HepG2 (cell line): ENCODE measurements at regions not wholly inside any gene's neighbourhood (a gene's known extent, or its start where the extent isn't known, plus 50 kb on each side); places are given as distances from the start of the nearest gene placed in this dataset.

ENCODE experiments used
- ATAC-seq: fragments of 200-7000 bp; cut with Tn5 transposase; 3 replicates; pipeline ENCODE4 v1.9.1; 2020; ENCODE audit warnings: mild to moderate bottlenecking, moderate library complexity
- BruUV-seq: library from RNA; stranded (reverse); fragments of 400-500 nt; replicated peaks from 2 replicates; lab custom pipeline; 2021; lab: Mats Ljungman, UMichigan
- CTCF ChIA-PET: fragments of 300-600 bp; formaldehyde crosslinking; extraction: SDS; loops from one replicate; lab custom pipeline; 2021; ENCODE audit warnings: low total read pairs, inconsistent platforms, low intra/inter-chr PET ratio; lab: Yijun Ruan, JAX
- POLR2A ChIA-PET: fragments of 350-600 bp; sonication (Branson Sonifier 250); formaldehyde crosslinking; loops from one replicate; lab custom pipeline; 2020; ENCODE audit warnings: antibody characterized with exemption, inconsistent platforms; lab: Yijun Ruan, JAX
- DNase-seq: peaks from one replicate; pipeline ENCODE4 v3.0.0-alpha.2; 2015; ENCODE audit warnings: low spot score
- FAIRE-seq: peaks from 3 replicates; lab custom pipeline; 2011; peaks lifted over from hg19 to GRCh38; lab: Jason Lieb, UNC
- H2AFZ ChIP-seq: one replicate; pipeline ENCODE4 v1.6.1; 2011; ENCODE audit warnings: low read length, inconsistent platforms
- H3K27ac ChIP-seq: fragments of 300-600 bp; 3 replicates; pipeline ENCODE4 v1.8.0; 2011; ENCODE audit warnings: mixed run types, mild to moderate bottlenecking, mixed read lengths, low read length, inconsistent platforms; ENCODE audit not compliant: insufficient read depth; ENCODE audit errors: extremely low read length
- H3K27me3 ChIP-seq, 2 experiments: fragments of 200-600 bp in 1 of 2; 2 replicates in 1 of 2; 3 replicates in 1 of 2; pipeline versions ENCODE4 v1.6.0 to v1.8.0; 2011; ENCODE audit warnings: low read length in 2 of 2, mild to moderate bottlenecking in 2 of 2, moderate library complexity in 2 of 2, inconsistent platforms in 1 of 2; ENCODE audit not compliant: insufficient read depth in 2 of 2, control insufficient read depth in 1 of 2
- H3K36me3 ChIP-seq, 2 experiments: fragments of 200-600 bp in 1 of 2; replicated peaks in 1 of 2; 2 replicates in 1 of 2; 3 replicates in 1 of 2; pipeline versions ENCODE4 v1.5.1 to v1.8.0; 2011; ENCODE audit warnings: low read length in 2 of 2, inconsistent platforms in 1 of 2; ENCODE audit not compliant: insufficient read depth in 2 of 2, control insufficient read depth in 1 of 2
- H3K4me1 ChIP-seq: 2 replicates; pipeline ENCODE4 v1.5.1; 2012; ENCODE audit warnings: low read length, inconsistent platforms; ENCODE audit not compliant: insufficient read depth
- H3K4me2 ChIP-seq: 2 replicates; pipeline ENCODE4 v1.6.0; 2011; ENCODE audit warnings: low read depth, low read length, inconsistent platforms
- H3K4me3 ChIP-seq, 3 experiments: fragments of 200-600 bp in 1 of 3; sonication (generic), shearing (Covaris generic) in 1 of 3; replicated peaks in 1 of 3; 2 replicates each; pipeline ENCODE4 v1.5.1; 2011 to 2016; ENCODE audit warnings: low read length in 3 of 3, inconsistent platforms in 2 of 3, low read depth in 2 of 3, mild to moderate bottlenecking in 2 of 3, control low read depth in 1 of 3, mixed read lengths in 1 of 3; ENCODE audit not compliant: insufficient read depth in 1 of 3
- H3K79me2 ChIP-seq: one replicate; pipeline ENCODE4 v1.6.1; 2011; ENCODE audit warnings: low read length, inconsistent platforms; ENCODE audit not compliant: insufficient read depth
- H3K9ac ChIP-seq: 2 replicates; pipeline ENCODE4 v1.6.0; 2011; ENCODE audit warnings: mild to moderate bottlenecking, low read depth, low read length, inconsistent platforms; ENCODE audit not compliant: insufficient read depth
- H3K9me3 ChIP-seq: 2 replicates; pipeline ENCODE4 v1.5.1; 2012; ENCODE audit warnings: mild to moderate bottlenecking, low read length
- H4K20me1 ChIP-seq: 2 replicates; pipeline ENCODE4 v1.6.0; 2011; ENCODE audit warnings: inconsistent platforms, mild to moderate bottlenecking, low read length, moderate library complexity; ENCODE audit not compliant: insufficient read depth
- CHCHD3 ChIP-seq: sonication (generic); formaldehyde crosslinking; IDR thresholded peaks from 2 replicates; pipeline ENCODE4 v1.8.0; 2022; ENCODE audit warnings: mild to moderate bottlenecking, missing genetic modification reagents, moderate library complexity
- CREB1 ChIP-seq, 2 experiments: fragments of 450-650 bp in 1 of 2; IDR thresholded peaks; 2 replicates each; pipeline ENCODE4 v1.6.1; 2016 to 2017; ENCODE audit warnings: control low read depth in 1 of 2, mild to moderate bottlenecking in 1 of 2, missing compliant biosample characterization in 1 of 2, missing genetic modification characterization in 1 of 2
- DNMT1 ChIP-seq: sonication (generic); formaldehyde crosslinking; IDR thresholded peaks from 2 replicates; pipeline ENCODE4 v1.5.1; 2020; ENCODE audit warnings: mild to moderate bottlenecking, missing genetic modification reagents
- E2F1 ChIP-seq: sonication (generic); formaldehyde crosslinking; IDR thresholded peaks from 2 replicates; pipeline ENCODE4 v1.5.0; 2020; ENCODE audit warnings: missing genetic modification reagents
- MIXL1 ChIP-seq: IDR thresholded peaks from 2 replicates; pipeline ENCODE4 v1.6.1; 2016
- NFIB ChIP-seq: sonication (generic); formaldehyde crosslinking; IDR thresholded peaks from 2 replicates; pipeline ENCODE4 v1.9.0; 2021; ENCODE audit warnings: missing genetic modification reagents, mild to moderate bottlenecking, borderline replicate concordance
- ONECUT2 ChIP-seq: sonication (generic); formaldehyde crosslinking; IDR thresholded peaks from 2 replicates; pipeline ENCODE4 v1.4.0; 2020; ENCODE audit warnings: missing genetic modification reagents
- SOX5 ChIP-seq: IDR thresholded peaks from 2 replicates; pipeline ENCODE4 v1.6.1; 2016; ENCODE audit warnings: borderline replicate concordance
- TGIF2 ChIP-seq: IDR thresholded peaks from 2 replicates; pipeline ENCODE4 v1.6.1; 2016; ENCODE audit warnings: control low read depth, missing compliant biosample characterization
- ZBED4 ChIP-seq: sonication (generic); formaldehyde crosslinking; IDR thresholded peaks from 2 replicates; pipeline ENCODE4 v1.4.0; 2020; ENCODE audit warnings: missing genetic modification reagents, borderline replicate concordance
- ZNF207 ChIP-seq: fragments of 450-650 bp; IDR thresholded peaks from 2 replicates; pipeline ENCODE4 v1.6.1; 2016; ENCODE audit warnings: antibody characterized with exemption, borderline replicate concordance
- ZNF432 ChIP-seq: sonication (generic); formaldehyde crosslinking; IDR thresholded peaks from 2 replicates; pipeline ENCODE4 v1.5.0; 2020; ENCODE audit warnings: missing genetic modification reagents, mild to moderate bottlenecking, borderline replicate concordance
- ZNF556 ChIP-seq: sonication (generic); formaldehyde crosslinking; IDR thresholded peaks from 2 replicates; pipeline ENCODE4 v1.4.0; 2020; ENCODE audit warnings: mild to moderate bottlenecking, missing genetic modification reagents, borderline replicate concordance
- ZNF609 ChIP-seq: sonication (generic); formaldehyde crosslinking; IDR thresholded peaks from 2 replicates; pipeline ENCODE4 v1.4.0; 2020; ENCODE audit warnings: mild to moderate bottlenecking, missing genetic modification reagents, borderline replicate concordance
- ZNF704 ChIP-seq: sonication (generic); formaldehyde crosslinking; IDR thresholded peaks from 2 replicates; pipeline ENCODE4 v1.8.1; 2023; ENCODE audit warnings: mild to moderate bottlenecking, inconsistent platforms, moderate library complexity, missing genetic modification reagents, borderline replicate concordance
- WGBS: methylation state at CpG from one replicate; pipeline ENCODE4 v1.1.6; 2017; ENCODE audit warnings: low lambda C conversion rate; 5-methylcytosine and 5-hydroxymethylcytosine counted together
- in situ Hi-C: cut with HindIII; loops from 2 replicates; pipeline ENCODE4 v1.10.0; 2017; ENCODE audit warnings: low pct_unique_long_range_greater_than_20kb; ENCODE audit not compliant: extremely low pct_ligation_motif_present
- intact Hi-C: fragments of 100-400 bp; cut with micrococcal nuclease; formaldehyde crosslinking; loops from one replicate; pipeline ENCODE4 v1.10.0; 2022; ENCODE audit not compliant: unreplicated experiment

GRCh38 chr11:19571906-19572305, 140.7 kb upstream of the NAV2 start:
- H2AFZ ChIP-seq = no peak overlapping the region
- WGBS = 14% methylated on average over 4 of the region's 4 CpGs
- H3K9me3 ChIP-seq = no peaks in the 10 kb centered on the region
- BruUV-seq = no TSS peak
- H3K4me3 ChIP-seq = no peak overlapping the region
- no peak overlapping the region for H3K9ac ChIP-seq
- DNase-seq (no peak), ATAC-seq (no peak), FAIRE-seq (no peak)
- no peaks in the 10 kb centered on the region for H3K4me1 ChIP-seq
- in situ Hi-C loops (no loop called here), intact Hi-C loops (no loop called here)
- no peak overlapping the region for H3K4me2 ChIP-seq
- peaks cover 1 to 4% of the 10 kb centered on the region in 2 experiments; a peak in 3 of 5 replicates for H3K27me3 ChIP-seq
- H4K20me1 ChIP-seq = no peaks in the 10 kb centered on the region
- ChIA-PET CTCF (no interaction called here), POLR2A (no interaction called here)
- H3K79me2 ChIP-seq = no peaks in the 10 kb centered on the region
- no peaks in the 10 kb centered on the region for H3K36me3 ChIP-seq
- H3K27ac ChIP-seq = no peak overlapping the region
- TF ChIP-seq ZNF207 = no peak
- no peak for TF ChIP-seq DNMT1 (CRISPR knock-in tag)
- no peak for TF ChIP-seq NFIB
- no peak for TF ChIP-seq ZBED4 (CRISPR knock-in tag)
- TF ChIP-seq TGIF2 (CRISPR knock-in tag) = no peak
- TF ChIP-seq MIXL1 (CRISPR knock-in tag) = no peak
- TF ChIP-seq ZNF609 (CRISPR knock-in tag) = no peak
- no peak for TF ChIP-seq E2F1 (CRISPR knock-in tag)
- no peak for TF ChIP-seq ZNF704 (CRISPR knock-in tag)
- TF ChIP-seq ZNF556 (CRISPR knock-in tag) = no peak
- TF ChIP-seq ONECUT2 (CRISPR knock-in tag) = no peak
- no peak for TF ChIP-seq CHCHD3 (CRISPR knock-in tag)
- TF ChIP-seq CREB1 (IDR thresholded peaks at IDR 0.05) = no peak
- TF ChIP-seq CREB1 (CRISPR knock-in tag; IDR thresholded peaks at IDR 0.05) = no peak
- TF ChIP-seq SOX5 (CRISPR knock-in tag) = no peak
- no peak for TF ChIP-seq ZNF432 (CRISPR knock-in tag)
